ENCODE measurements at regions not wholly inside any gene's neighbourhood (a gene's known extent, or its start where the extent isn't known, plus 50 kb on each side); places are given as distances from the start of the nearest gene placed in this dataset.

- TF ChIP-seq CTCF (IDR thresholded peaks at IDR 0.05) (no peak), POLR2A (IDR thresholded peaks at IDR 0.05) (no peak), EP300 (IDR thresholded peaks at IDR 0.05) (no peak), POLR2AphosphoS5 (IDR thresholded peaks at IDR 0.05) (no peak)
Measured at GRCh38 chr5:15282611-15283010, 217.4 kb upstream of the FBXL7 start.

Data from upper lobe of left lung (tissue), 4 donors.